Esophagus muscularis mucosa (tissue), 4 donors: ENCODE measurements at regions not wholly inside any gene's neighbourhood (a gene's known extent, or its start where the extent isn't known, plus 50 kb on each side); places are given as distances from the start of the nearest gene placed in this dataset.
A peak's percentile ranks its signal among the peaks of the same experiment; 100 is the strongest.
"Not testable (repeated sequence)": the region's sequence is repeated elsewhere in the genome, so short reads cannot be mapped to it uniquely, and the experiment has no call there.

Source experiments
- DNase-seq: peaks from one replicate; pipeline ENCODE4 v3.0.0-alpha.2; 2017; ENCODE audit errors: extremely low spot score
- H3K27ac ChIP-seq, 4 donors: fragments of 200-600 bp; sonication (generic); replicated peaks in 1 of 4; 1 replicate in 3 of 4; 2 replicates in 1 of 4; pipeline ENCODE4 v1.5.1; 2016 to 2019; ENCODE audit warnings: mild to moderate bottlenecking in 1 of 4
- H3K27me3 ChIP-seq, 4 donors: fragments of 200-600 bp; sonication (generic); one replicate each; pipeline versions ENCODE4 v1.5.1 to v1.6.0; 2016 to 2019
- H3K36me3 ChIP-seq, 4 donors: fragments of 200-600 bp; sonication (generic); one replicate each; pipeline ENCODE4 v1.5.1; 2016 to 2019
- H3K4me1 ChIP-seq, 4 donors: fragments of 200-600 bp; sonication (generic); one replicate each; pipeline ENCODE4 v1.5.1; 2016 to 2019
- H3K4me3 ChIP-seq, 4 donors: fragments of 200-600 bp; sonication (generic); 1 replicate in 2 of 4; 2 replicates in 2 of 4; pipeline ENCODE4 v1.5.1; 2016 to 2019; ENCODE audit warnings: mild to moderate bottlenecking in 4 of 4, moderate library complexity in 1 of 4
- H3K9me3 ChIP-seq, 4 donors: fragments of 200-600 bp; sonication (generic); 1 replicate in 3 of 4; 2 replicates in 1 of 4; pipeline ENCODE4 v1.5.1; 2016 to 2019
- CTCF ChIP-seq, 3 experiments: fragments of 200-600 bp in 2 of 3; fragments of 450-650 bp in 1 of 3; sonication (generic) in 2 of 3; IDR thresholded peaks; one replicate each; pipeline ENCODE4 v1.5.1; 2017 to 2019; ENCODE audit warnings: antibody characterized with exemption in 3 of 3, mild to moderate bottlenecking in 2 of 3, moderate library complexity in 1 of 3
- EP300 ChIP-seq: sonication (generic); formaldehyde crosslinking; IDR thresholded peaks from one replicate; pipeline ENCODE4 v1.6.1; 2017; ENCODE audit warnings: antibody characterized with exemption
- POLR2A ChIP-seq: fragments of 450-650 bp; IDR thresholded peaks from one replicate; pipeline ENCODE4 v1.6.1; 2017; ENCODE audit warnings: antibody characterized with exemption, moderate library complexity, mild to moderate bottlenecking, low read depth
- POLR2AphosphoS5 ChIP-seq, 2 donors: sonication (generic); formaldehyde crosslinking; IDR thresholded peaks; one replicate each; pipeline ENCODE4 v1.6.1; 2017; ENCODE audit warnings: antibody characterized with exemption in 2 of 2
- WGBS: methylation state at CpG from one replicate; pipeline ENCODE4 v1.1.5; 2018; 5-methylcytosine and 5-hydroxymethylcytosine counted together
- intact Hi-C: fragments of 100-400 bp; cut with DNase I; formaldehyde crosslinking; loops from one replicate; pipeline ENCODE4 v1.15.1; 2023

- no peak for TF ChIP-seq POLR2A
- TF ChIP-seq CTCF (IDR thresholded peaks at IDR 0.05): no peak
- no peak for TF ChIP-seq EP300
- TF ChIP-seq POLR2AphosphoS5 (IDR thresholded peaks at IDR 0.05): no peak
- Histone ChIP-seq H3K27me3 (peaks cover 0 to 5% (median 0%) of the 10 kb centered on the region in 4 donors), H3K9me3 (no peaks in the 10 kb centered on the region), H3K27ac (no peak overlapping the region), H3K4me1 (no peaks in the 10 kb centered on the region), H3K4me3 (no peak overlapping the region), H3K36me3 (no peaks in the 10 kb centered on the region)
- WGBS: 50% methylated on average over 1 of the region's 1 CpG
- intact Hi-C loops: no loop called here
- no peak for DNase-seq
Measured at GRCh38 chr2:90221300-90221651, 1529.8 kb downstream of the RPIA start.

- H3K4me1 ChIP-seq, H3K27me3 ChIP-seq, intact Hi-C loops, DNase-seq, H3K4me3 ChIP-seq, H3K36me3 ChIP-seq, H3K27ac ChIP-seq, H3K9me3 ChIP-seq: not testable (repeated sequence)
Measured at GRCh38 chr2:90224767-90225166, 1533.3 kb downstream of the RPIA start.

GRCh38 chr2:90226465-90227072 lies 1535.1 kb downstream of the RPIA start:
- H3K9me3 ChIP-seq, H3K27me3 ChIP-seq, H3K4me3 ChIP-seq, DNase-seq, H3K27ac ChIP-seq, intact Hi-C loops, H3K36me3 ChIP-seq, H3K4me1 ChIP-seq: not testable (repeated sequence)
- 26% methylated on average over 5 of the region's 5 CpGs for WGBS

GRCh38 chr2:90231199-90231598 lies 1539.7 kb downstream of the RPIA start:
- 81% methylated on average over 4 of the region's 4 CpGs for WGBS

GRCh38 chr2:90235452-90235851 lies 1544.0 kb downstream of the RPIA start:
- H3K9me3 ChIP-seq, H3K36me3 ChIP-seq, DNase-seq, H3K27ac ChIP-seq, H3K4me1 ChIP-seq, intact Hi-C loops, H3K4me3 ChIP-seq: not testable (repeated sequence)
- H3K27me3 ChIP-seq: peaks cover 0 to 15% (median 0%) of the 10 kb centered on the region in 4 donors
- WGBS: no CpG with 5 or more reads among the region's 1 CpG

More at GRCh38 chr2:90231199-90231598, 1539.7 kb downstream of the RPIA start:
- H3K36me3 ChIP-seq, H3K4me3 ChIP-seq, H3K27ac ChIP-seq, H3K9me3 ChIP-seq, H3K27me3 ChIP-seq, intact Hi-C loops, DNase-seq, H3K4me1 ChIP-seq: not testable (repeated sequence)

GRCh38 chr2:90237923-90238361 lies 1546.5 kb downstream of the RPIA start:
- H3K9me3 ChIP-seq, DNase-seq, H3K36me3 ChIP-seq, H3K4me3 ChIP-seq, H3K4me1 ChIP-seq, H3K27ac ChIP-seq, intact Hi-C loops: not testable (repeated sequence)
- 64% methylated on average over 8 of the region's 31 CpGs for WGBS
- TF ChIP-seq CTCF (IDR thresholded peaks at IDR 0.05): peak in 1 of 3 experiments; percentile 32
- H3K27me3 ChIP-seq: peaks cover 0 to 15% (median 0%) of the 10 kb centered on the region in 4 donors

- H3K4me1 ChIP-seq, H3K27ac ChIP-seq, intact Hi-C loops, H3K36me3 ChIP-seq, DNase-seq, H3K9me3 ChIP-seq, H3K4me3 ChIP-seq: not testable (repeated sequence)
- H3K27me3 ChIP-seq: peaks cover 0 to 15% (median 0%) of the 10 kb centered on the region in 4 donors
- 91% methylated on average over 16 of the region's 43 CpGs for WGBS
Measured at GRCh38 chr2:90238505-90239230, 1547.2 kb downstream of the RPIA start.

- DNase-seq, intact Hi-C loops, H3K27ac ChIP-seq, H3K4me3 ChIP-seq, H3K9me3 ChIP-seq, H3K36me3 ChIP-seq, H3K4me1 ChIP-seq: not testable (repeated sequence)
- H3K27me3 ChIP-seq: peaks cover 0 to 15% (median 0%) of the 10 kb centered on the region in 4 donors
- WGBS: 84% methylated on average over 2 of the region's 6 CpGs
Measured at GRCh38 chr2:90239769-90240168, 1548.3 kb downstream of the RPIA start.

GRCh38 chr2:90244902-90245765 lies 1553.7 kb downstream of the RPIA start:
- intact Hi-C loops, H3K9me3 ChIP-seq, H3K4me1 ChIP-seq, DNase-seq, H3K36me3 ChIP-seq, H3K27me3 ChIP-seq, H3K27ac ChIP-seq: not testable (repeated sequence)
- 88% methylated on average over 39 of the region's 94 CpGs for WGBS
- peak overlapping the region in 2 of 4 donors; percentile 5 to 18 for H3K4me3 ChIP-seq

- H3K36me3 ChIP-seq, H3K4me3 ChIP-seq, H3K27ac ChIP-seq, H3K27me3 ChIP-seq, H3K9me3 ChIP-seq, H3K4me1 ChIP-seq, intact Hi-C loops, DNase-seq: not testable (repeated sequence)
- 93% methylated on average over 9 of the region's 14 CpGs for WGBS
Measured at GRCh38 chr2:90248400-90248799, 1556.9 kb downstream of the RPIA start.
